Loucy (cell line): ENCODE measurements at regions not wholly inside any gene's neighbourhood (a gene's known extent, or its start where the extent isn't known, plus 50 kb on each side); places are given as distances from the start of the nearest gene placed in this dataset.

ENCODE experiments used
- H2AFZ ChIP-seq: fragments of 200-600 bp; sonication (generic); 2 replicates; pipeline ENCODE4 v1.6.0; 2016; ENCODE audit warnings: antibody characterized with exemption, mild to moderate bottlenecking, low read length, moderate library complexity
- H3F3A ChIP-seq: fragments of 200-600 bp; 2 replicates; pipeline ENCODE4 v1.6.0; 2016; ENCODE audit warnings: antibody characterized with exemption, low read depth, mild to moderate bottlenecking
- H3K27me3 ChIP-seq: fragments of 200-600 bp; sonication (generic); 2 replicates; pipeline ENCODE4 v1.6.1; 2014; ENCODE audit warnings: low read length, mild to moderate bottlenecking; ENCODE audit not compliant: insufficient read depth, poor library complexity, severe bottlenecking
- H3K36me3 ChIP-seq: fragments of 200-600 bp; sonication (generic); 2 replicates; pipeline ENCODE4 v1.6.1; 2016; ENCODE audit warnings: low read length; ENCODE audit not compliant: insufficient read depth
- H3K4me1 ChIP-seq: fragments of 200-600 bp; sonication (generic); 2 replicates; pipeline ENCODE4 v1.5.1; 2014; ENCODE audit warnings: low read length, mild to moderate bottlenecking; ENCODE audit not compliant: insufficient read depth, poor library complexity, severe bottlenecking
- H3K4me2 ChIP-seq: fragments of 200-600 bp; sonication (generic); 2 replicates; pipeline ENCODE4 v1.6.0; 2014; ENCODE audit warnings: antibody characterized with exemption, low read length, low read depth, mild to moderate bottlenecking; ENCODE audit not compliant: poor library complexity, severe bottlenecking
- H3K4me3 ChIP-seq: fragments of 200-600 bp; sonication (generic); 2 replicates; pipeline ENCODE4 v1.5.1; 2014; ENCODE audit warnings: low read length, mild to moderate bottlenecking, mixed read lengths; ENCODE audit not compliant: poor library complexity, severe bottlenecking
- H3K79me2 ChIP-seq: fragments of 200-600 bp; sonication (generic); 2 replicates; pipeline ENCODE4 v1.6.1; 2014; ENCODE audit warnings: low read length; ENCODE audit not compliant: insufficient read depth
- H3K9ac ChIP-seq: fragments of 200-600 bp; sonication (generic); 2 replicates; pipeline ENCODE4 v1.6.0; 2014; ENCODE audit warnings: mild to moderate bottlenecking, low read depth, low read length, moderate library complexity; ENCODE audit not compliant: poor library complexity, severe bottlenecking
- H3K9me2 ChIP-seq: fragments of 200-600 bp; sonication (generic); replicated peaks from 2 replicates; pipeline ENCODE4 v1.6.1; 2016; ENCODE audit warnings: low read depth, low read length, mixed read lengths
- H3K9me3 ChIP-seq: fragments of 200-600 bp; sonication (generic); 2 replicates; pipeline ENCODE4 v1.6.1; 2014; ENCODE audit warnings: mild to moderate bottlenecking, antibody characterized with exemption, low read length, low read depth; ENCODE audit not compliant: insufficient read depth
- H4K20me1 ChIP-seq: fragments of 200-600 bp; sonication (generic); 2 replicates; pipeline ENCODE4 v1.6.0; 2014; ENCODE audit warnings: antibody characterized with exemption, low read length, mild to moderate bottlenecking; ENCODE audit not compliant: insufficient read depth, poor library complexity, severe bottlenecking
- CTCF ChIP-seq: fragments of 200-600 bp; sonication (generic); conservative IDR thresholded peaks from 2 replicates; pipeline ENCODE4 v1.5.1; 2014; ENCODE audit warnings: mild to moderate bottlenecking, antibody characterized with exemption, low read length
- EZH2phosphoT487 ChIP-seq: fragments of 200-600 bp; IDR thresholded peaks from 2 replicates; pipeline ENCODE4 v1.6.1; 2018; ENCODE audit warnings: antibody characterized with exemption, mild to moderate bottlenecking, moderate library complexity, borderline replicate concordance

DNA sequence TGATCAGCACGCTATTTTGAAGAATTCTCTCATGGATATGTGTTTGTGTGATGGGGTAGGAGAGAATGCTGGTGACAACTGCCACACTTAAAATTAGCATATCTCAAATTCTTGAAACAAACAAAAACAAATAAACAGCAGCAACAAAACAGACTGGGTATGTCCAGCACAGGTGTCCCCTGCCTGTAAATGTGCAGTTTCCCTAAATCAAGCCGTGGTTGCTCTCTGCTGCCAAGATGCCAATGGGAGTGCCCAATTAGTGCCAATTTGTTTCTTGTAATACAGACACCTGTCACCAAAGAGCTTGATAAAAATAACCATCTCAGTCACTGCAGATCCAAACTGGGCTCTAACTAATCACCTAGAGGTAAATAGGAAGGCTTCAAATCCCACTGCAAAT, 144.2 kb upstream of the SMARCA2 start:
- no peak overlapping the region for H3K9ac ChIP-seq
- H3K27me3 ChIP-seq: no peaks in the 10 kb centered on the region
- no peak overlapping the region for H3K4me2 ChIP-seq

DNA sequence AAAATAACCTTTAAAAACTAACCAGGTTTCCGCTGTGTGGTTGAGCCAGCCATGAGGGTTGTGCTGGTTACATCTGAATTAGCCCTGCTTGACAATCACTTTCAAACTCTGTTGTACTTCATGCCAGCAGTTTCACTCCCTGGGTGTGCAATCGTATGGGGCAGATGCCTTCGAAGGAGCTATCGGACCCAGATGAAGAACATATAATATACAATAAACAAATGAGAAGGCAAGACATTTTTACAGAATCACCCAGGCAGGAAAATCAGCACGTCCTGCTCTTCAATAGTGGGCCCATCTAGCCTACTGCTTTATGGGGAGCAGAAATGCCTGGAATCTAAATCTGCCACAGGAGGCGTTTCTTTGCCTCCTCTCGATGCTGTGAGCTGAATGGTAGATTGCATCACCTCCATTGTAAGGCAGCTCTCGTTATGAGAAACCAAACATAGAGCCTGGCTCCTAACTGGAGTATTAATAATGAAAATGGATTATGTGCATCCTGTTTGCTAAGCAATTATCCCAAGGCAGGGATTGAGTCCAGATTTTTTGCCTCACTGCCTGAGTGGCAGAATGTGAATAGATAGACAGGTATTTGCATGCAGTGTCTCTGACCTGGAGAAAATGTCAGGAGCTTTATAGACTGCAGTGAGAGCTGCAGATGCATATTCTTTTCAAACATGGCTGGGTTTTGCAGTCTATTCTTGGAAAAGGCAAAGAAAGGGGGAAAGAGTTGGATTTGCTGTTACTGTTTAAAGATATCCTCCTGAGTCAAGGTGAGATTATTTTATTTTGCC, 143.3 kb upstream of the SMARCA2 start:
- no peaks in the 10 kb centered on the region for H3K36me3 ChIP-seq
- TF ChIP-seq EZH2phosphoT487: no peak
- H3K4me3 ChIP-seq: no peak overlapping the region
- H3K4me2 ChIP-seq: no peak overlapping the region
- H3K79me2 ChIP-seq: no peaks in the 10 kb centered on the region
- no peaks in the 10 kb centered on the region for H3F3A ChIP-seq
- no peaks in the 10 kb centered on the region for H4K20me1 ChIP-seq
- no peaks in the 10 kb centered on the region for H3K9me3 ChIP-seq
- H2AFZ ChIP-seq: no peak overlapping the region
- no peaks in the 10 kb centered on the region for H3K4me1 ChIP-seq
- H3K9ac ChIP-seq: no peak overlapping the region
- no peaks in the 10 kb centered on the region for H3K27me3 ChIP-seq
- H3K9me2 ChIP-seq: no peaks in the 10 kb centered on the region

More for the DNA sequence above, 144.2 kb upstream of the SMARCA2 start:
- H2AFZ ChIP-seq: no peak overlapping the region
- no peaks in the 10 kb centered on the region for H3K79me2 ChIP-seq
- no peaks in the 10 kb centered on the region for H4K20me1 ChIP-seq
- H3K4me3 ChIP-seq: no peak overlapping the region
- no peaks in the 10 kb centered on the region for H3K36me3 ChIP-seq
- no peaks in the 10 kb centered on the region for H3K4me1 ChIP-seq
- H3F3A ChIP-seq: no peaks in the 10 kb centered on the region
- H3K9me3 ChIP-seq: no peaks in the 10 kb centered on the region
- TF ChIP-seq CTCF: no peak
- no peak for TF ChIP-seq EZH2phosphoT487
- H3K9me2 ChIP-seq: no peaks in the 10 kb centered on the region

GRCh38 chr9:1875251-1875851, 139.8 kb upstream of the SMARCA2 start:
- no peak overlapping the region for H3K9ac ChIP-seq
- H2AFZ ChIP-seq: no peak overlapping the region
- no peak for TF ChIP-seq EZH2phosphoT487
- no peak for TF ChIP-seq CTCF
- no peaks in the 10 kb centered on the region for H3K9me2 ChIP-seq
- H3K79me2 ChIP-seq: no peaks in the 10 kb centered on the region
- H3K36me3 ChIP-seq: no peaks in the 10 kb centered on the region
- no peaks in the 10 kb centered on the region for H3K27me3 ChIP-seq
- no peaks in the 10 kb centered on the region for H3F3A ChIP-seq
- no peaks in the 10 kb centered on the region for H3K4me1 ChIP-seq
- H3K4me3 ChIP-seq: no peak overlapping the region
- H4K20me1 ChIP-seq: no peaks in the 10 kb centered on the region
- no peaks in the 10 kb centered on the region for H3K9me3 ChIP-seq
- H3K4me2 ChIP-seq: no peak overlapping the region
